ENCODE measurements at regions not wholly inside any gene's neighbourhood (a gene's known extent, or its start where the extent isn't known, plus 50 kb on each side); places are given as distances from the start of the nearest gene placed in this dataset.

DNA sequence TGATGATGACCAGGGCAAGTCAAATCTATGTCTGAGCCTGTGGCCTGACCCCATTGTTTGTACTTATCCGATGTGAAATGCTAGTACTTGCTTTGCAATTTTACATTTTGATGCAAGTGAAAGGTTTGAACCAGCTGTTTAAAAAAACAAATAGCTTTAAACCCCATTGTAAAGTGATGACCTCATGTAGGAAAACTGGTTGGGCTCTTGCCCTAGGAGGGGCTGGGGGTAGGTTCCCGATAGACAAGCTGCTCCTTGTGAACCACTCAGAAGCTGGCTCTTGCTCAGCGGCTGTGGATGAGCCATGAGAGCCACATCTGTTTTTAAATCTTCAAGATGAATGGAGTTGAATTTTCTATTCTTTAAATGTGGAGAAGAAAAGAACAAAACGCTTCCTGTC is 185.3 kb downstream of the WDR11 start:
- DNase-seq = no peak

DNA sequence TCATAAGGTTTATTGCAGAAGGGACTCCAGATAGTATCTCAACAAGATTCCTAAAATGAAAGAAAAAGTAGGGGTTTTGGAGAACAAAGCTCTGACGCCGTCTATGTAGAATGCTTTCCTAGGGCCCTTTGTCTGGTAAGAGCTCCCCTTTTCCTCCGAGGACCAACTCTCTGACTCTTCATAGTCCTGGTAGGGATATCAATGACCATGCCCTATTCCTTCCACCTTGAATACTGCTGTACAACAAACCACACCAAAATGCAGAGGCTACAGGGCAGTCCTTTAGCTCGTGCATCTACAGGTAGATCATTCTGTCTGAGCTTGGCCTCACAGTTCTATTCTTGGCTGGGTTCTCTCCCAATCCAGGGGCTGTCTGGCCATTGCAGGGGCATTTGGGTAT is 190.3 kb downstream of the WDR11 start:
- DNase-seq = no peak

DNA sequence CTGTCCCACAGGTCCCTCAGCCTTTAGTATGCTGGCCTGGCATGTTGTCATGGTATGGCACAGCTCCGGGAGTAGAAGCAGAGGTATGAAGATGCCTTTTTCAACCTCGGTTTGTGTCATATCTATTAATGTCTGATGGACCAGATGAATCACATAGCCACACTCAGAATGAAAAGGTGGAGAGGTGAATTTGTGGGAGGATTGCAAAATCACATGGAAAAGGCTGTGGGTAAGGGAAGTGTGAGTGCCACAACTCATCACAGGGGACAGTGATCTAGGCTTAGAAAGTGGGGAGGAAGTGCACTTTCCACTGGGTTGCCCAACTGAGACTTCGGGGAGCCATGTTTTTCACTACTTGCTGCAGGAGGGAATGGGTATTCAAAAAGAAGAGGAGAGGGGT is 190.7 kb downstream of the WDR11 start:
- no peak for DNase-seq

DNA sequence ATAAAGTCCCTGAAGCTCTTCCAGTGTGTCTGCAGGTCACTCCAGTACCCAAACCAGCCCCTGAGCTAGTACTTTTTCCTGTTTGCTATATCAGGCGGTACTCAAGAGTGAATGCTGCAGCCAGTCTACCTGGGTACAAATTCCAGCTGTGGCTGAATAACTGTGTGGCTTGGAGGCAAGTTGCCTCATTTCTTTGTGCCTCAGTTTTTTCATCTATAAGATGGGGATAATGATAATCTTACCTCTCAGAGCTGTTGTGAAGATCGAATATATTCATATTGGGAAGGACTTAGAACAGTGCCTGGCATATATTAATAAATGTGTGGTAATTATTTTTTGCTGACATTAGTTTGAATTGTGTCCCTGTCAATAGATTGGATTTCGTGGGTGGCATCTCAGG is 191.2 kb downstream of the WDR11 start:
- no peak for DNase-seq

DNA sequence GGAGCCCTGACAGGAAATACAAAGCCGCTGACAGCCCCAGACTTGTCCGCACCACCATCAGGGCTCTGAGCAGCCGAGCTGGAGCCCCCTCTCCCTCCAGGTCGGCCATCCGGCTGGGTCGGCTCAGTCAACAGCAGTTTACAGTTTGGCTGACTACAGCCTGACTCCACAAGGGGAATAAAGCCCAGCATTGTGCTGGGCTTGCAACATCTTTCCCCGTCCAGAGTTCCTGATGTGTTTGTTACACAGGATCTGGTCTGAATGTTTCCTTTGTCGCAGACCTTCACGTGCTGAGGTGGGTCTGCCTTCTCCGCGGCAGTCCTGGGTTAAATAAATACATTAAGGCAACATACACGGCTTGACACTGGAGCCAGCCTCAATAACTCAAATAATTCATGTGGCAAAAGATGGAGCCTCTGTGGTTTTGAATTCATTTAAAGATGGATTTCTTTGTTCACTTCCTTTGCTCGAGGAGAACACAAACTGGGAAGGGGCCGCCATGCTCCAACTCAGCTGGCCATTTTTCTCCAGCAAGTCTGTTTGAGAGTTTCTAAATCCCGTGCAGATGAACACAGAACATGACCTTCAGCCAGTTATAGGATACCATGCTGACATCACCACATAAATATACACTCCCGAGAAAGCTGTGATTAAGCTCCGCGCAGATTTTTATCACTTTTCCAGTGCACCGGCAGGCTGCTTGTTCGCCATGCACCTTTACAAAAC is 192.1 kb downstream of the WDR11 start:
- no peak for DNase-seq

DNA sequence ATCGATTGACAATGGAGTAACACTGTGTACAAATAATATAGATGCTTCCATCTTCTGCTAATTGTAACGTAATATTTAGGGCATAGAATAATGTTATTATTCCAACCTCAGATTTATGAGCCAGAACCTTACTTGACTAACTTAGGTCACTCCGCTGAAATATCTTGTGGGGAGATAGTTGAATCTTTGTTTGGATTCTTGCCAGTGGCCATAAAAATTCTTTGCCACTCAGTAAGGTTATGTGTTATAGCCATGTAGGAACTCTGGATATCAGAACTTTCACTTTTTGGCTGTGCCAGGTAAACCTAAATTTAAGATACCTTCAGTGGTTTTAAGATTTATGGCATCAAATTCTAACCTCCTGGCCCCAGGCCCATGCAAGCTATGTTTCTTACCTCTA is 197.6 kb downstream of the WDR11 start:
- no peak for DNase-seq

DNA sequence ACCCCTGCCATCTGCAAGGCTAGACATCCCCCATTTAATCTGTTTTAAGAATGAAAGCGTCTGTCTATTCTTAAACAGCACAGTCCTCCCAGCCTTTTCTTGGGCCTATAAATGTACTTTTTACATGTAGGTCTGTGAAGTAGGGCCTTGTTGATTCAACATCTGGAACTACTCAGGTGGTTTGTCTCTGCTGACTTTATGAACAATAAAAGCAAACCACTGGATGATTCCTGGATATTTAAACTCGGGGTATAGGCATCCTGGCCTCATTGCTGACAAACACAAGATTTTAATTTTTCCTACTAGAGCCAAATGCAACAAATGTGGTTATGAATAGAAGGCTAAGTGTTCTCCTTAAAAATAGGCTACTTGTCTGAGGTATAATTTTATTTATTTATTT is 198.3 kb downstream of the WDR11 start:
- no peak for DNase-seq

DNA sequence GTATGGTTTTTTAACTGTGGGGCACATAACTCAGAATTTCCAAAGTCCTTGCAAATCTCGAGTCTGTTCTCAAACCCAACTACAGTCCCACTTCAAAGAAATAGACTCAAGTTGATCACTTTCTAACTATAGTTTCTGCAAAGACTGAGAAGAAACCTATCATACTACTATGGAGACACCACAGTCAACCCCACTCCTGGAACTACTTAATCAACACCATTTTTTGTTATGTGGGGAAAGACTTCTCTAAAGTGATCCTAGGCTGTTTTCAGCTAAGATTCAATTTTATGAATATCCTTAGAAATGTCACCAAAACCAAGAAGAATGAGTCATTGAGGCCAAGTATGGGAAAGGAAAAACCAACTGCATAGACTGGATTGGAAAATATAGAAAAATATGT is 198.8 kb downstream of the WDR11 start:
- no peak for DNase-seq

DNA sequence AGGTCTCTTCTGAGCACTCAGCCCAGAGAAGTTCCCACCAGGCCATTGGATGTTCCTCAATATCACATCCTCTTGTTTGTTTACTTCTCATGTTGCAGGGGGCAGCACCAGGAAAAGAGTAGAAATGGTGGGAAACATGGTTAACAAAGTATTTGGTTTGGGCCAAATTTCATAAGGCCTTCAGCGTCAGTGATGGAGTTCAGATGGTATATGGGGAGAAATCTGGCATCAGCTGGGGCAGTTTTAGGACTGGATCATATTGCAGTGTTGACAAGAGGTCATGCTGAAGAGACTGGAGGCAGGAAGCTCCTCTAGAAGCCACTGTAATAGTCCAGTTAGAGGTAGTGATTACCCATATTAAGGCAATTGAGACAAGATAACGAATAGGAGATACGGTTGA is 200.0 kb downstream of the WDR11 start:
- DNase-seq = no peak

DNA sequence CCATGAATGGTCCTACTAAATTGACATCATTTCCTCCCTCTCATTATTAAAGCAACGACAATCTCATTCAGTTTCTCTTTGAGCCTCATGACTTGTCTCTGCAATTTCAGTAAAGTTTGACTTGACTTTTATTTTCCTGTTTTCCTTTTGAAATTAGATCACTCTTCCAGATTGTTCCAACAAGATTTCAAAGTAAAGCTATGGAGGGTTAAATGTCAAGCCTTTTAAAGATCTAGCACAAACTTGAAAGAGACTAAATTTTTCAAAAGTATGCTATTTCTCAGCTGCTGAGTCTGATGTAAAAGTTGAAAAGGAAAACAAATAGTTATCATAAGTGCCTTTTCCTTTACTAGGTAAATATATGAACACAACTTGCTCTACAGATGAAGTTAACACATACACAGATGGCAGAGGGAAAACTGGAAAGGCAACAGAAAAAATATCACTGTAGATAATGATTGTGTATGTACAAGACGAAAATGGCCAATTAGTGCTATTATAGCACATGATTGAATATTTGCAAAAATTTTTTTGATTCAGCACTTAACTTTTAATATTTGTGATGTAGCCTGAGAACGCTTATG is 200.6 kb downstream of the WDR11 start:
- no peak for DNase-seq

DNA sequence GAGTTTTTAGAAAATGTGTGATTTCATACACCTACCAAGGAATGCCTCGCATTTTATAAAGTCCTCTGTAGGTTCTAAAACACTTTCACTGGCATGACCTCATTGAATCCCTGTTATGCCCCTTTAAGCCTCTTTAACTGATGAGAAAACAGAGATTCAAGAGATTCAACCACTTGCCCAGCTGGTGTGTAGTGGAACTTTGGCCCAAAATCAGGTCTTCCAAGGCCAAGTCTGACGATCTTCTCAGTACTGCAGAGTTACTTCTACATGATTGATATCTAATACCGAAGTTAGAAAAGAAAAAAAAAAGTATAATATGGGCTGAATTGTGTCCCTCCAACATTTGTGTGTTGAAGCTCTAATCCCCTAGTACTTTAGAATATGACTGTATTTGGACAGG is 202.0 kb downstream of the WDR11 start:
- DNase-seq = no peak

DNA sequence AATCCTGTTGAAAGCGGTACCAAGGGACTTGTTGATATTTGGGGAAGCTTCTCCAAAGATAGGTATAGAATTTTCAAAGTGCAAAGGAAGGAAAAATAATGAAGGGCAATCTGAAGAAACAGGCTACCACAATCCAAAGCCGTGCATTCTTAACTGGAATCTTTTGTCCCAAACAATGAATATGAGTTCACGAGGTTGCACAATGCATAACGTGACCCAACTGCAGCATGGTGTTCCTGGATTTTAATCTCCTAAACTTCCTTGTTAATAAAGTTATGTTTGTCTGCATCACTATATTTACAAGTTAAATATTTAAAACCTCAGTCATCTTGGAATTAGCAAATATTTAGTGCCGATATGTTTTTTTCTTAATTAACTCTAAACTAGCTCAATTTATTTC is 203.7 kb downstream of the WDR11 start:
- no peak for DNase-seq

DNA sequence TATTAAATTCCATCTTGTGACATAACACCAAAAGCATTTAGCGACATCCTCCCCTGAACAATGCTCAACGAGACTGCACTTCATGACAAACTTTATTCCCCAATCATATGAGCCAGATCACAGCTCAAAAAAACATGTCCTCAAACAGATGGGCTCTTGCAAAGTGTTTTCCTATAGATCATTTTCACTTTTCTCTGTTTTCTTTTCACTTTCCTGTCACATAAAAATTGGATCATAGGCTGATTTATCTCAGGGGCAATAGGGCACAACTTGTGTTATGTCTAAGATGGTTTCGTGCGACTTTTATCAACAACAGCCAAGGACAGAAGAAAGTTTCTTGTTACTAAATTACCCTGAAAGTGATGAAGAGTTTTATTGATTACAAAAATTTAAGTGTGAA is 206.1 kb downstream of the WDR11 start:
- no peak for DNase-seq

DNA sequence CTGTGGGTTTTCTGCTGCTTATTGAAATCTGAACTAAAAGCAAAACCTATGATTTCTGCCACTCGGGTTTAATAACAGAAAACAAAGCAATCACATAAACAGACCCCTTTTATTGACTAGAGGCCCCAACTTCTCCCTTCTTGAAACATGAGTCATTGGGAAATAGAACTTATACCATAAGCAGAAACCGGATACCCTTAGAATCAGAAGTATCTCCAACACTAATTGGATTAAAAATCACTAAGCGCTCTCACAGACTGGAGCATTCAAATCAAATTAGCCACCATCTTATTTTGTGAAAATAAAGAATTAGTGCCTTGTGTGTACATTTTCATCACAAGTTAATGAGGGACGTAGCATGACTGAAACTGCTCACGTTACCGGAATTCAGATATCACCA is 206.9 kb downstream of the WDR11 start:
- no peak for DNase-seq

DNA sequence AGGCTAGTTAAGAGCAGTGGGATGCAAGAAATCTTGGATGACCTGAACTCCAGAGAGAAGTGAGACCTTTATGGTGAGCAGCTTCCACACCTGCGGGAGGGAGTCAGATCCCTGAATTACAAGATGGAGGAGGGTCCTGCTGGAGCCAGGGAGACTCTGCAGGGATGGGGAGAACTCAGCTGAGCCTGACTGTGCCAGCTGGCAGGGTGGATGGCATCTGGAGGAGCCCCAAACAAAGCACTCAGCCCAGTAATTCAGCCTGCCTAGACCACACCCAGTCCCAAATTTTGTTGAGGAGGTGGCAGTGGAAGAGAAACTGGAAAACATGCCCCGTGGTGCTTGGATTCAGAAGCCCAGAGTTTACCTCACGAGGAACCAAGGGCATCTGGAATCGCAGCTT is 208.2 kb downstream of the WDR11 start:
- no peak for DNase-seq

DNA sequence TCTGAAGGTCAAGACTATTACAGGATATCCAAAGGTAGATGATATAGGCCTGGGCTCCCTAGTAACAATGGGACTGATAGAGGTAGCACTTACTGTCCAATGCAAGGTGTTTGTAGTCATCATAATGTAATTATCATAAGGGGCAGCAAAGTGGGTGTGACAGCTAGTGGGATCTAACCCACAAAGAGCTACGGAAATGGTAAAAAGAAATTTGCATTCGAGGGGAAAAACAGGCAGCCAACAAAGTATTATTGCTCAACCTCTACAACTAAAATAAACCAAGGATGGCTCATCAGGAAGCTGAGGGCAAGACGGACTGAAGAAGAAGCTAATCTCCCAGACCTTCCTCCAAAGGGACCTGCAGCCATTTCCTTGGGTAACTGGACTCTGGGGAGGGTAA is 211.0 kb downstream of the WDR11 start:
- no peak for DNase-seq

DNA sequence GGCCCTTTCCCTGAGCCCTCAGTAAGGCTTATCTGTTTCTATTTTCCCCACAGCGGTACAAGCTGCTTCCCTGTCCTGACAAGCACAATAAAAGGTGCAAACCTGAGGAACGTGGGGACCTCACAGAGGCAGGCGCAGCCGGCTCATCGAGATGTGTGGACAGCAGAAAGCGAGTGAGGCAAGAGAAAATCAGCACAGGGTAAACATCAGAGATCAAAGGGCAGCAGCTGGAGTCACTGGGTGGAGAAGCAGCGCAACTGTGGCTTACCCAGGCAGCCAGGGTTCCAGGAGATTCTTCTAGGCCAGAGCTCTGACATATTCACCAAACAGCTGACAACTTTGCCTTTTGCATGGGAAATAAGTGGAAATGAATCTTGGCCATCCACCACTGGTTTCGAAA is 212.6 kb downstream of the WDR11 start:
- no peak for DNase-seq

DNA sequence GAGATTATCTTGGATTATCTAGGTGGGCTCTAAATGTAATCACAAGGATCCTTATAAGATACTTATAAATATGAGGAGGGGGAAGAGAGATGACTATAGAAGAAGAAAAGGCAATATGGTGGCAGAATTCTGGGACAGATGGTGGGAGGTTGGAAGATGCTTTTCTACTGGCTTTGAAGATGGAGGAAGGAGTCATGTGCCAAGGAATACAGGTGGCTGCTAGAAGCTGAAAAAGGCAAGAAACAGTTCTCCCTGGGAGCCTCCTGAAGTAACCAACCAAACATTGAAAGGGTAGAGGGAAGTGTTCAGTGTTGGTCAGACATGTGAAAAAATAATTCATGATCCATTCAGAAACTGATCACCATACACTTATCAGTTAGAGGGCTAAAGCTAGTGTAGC is 213.3 kb downstream of the WDR11 start:
- no peak for DNase-seq

DNA sequence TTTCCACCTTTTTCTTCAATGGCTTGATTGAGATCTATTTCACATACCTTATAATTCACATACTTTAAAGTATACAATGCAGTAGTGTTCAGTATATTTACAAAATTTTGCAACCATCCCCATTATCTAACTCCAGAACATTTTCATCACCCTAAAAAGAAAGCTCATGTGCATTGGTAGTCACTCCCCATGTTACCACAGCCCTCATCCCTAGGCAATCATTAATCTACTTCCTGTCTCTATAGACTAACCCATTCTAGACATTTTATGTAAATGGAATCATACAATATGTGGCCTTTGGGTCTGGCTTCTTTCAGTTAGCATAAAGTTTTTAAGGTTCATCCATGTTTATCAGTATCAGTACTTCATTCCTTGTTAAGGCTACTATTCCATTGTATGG is 214.2 kb downstream of the WDR11 start:
- no peak for DNase-seq

DNA sequence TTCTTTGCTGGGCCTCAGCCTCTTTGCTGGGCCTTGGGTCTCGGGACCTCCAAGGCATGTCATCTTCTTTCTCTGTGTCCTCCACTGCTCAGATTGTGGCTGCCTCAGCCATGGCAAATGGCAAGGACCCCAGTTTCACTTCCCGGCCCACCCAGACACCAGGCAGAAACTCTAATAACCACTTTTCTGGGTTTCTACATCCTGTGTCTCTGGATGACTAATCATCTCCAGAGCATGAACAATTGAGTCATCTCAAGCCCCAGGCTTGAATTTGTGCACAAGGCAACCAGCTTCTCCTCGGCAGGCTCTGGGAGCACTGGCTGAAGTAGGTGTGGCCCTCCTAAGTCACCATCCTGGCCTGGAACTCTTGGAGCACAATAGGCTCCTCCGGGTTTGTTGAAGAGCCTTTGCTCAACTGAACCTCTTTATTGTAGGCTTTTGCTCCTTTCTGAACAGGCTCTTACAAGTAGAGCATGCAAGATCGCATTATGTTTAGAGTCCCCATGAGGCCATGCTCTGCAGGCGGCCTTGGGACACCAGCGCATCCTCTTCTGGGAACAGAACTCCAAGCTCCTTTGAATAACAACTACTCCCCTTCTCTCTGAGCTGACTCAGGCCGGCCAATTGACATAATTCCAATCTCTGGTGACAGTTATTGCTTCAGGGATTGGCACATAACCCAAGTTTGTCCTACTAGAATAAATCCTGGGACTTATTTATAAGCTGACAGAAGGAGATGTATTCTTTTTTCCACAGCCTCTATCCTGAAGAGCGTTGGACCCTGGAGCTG is 218.1 kb downstream of the WDR11 start:
- DNase-seq = no peak

DNA sequence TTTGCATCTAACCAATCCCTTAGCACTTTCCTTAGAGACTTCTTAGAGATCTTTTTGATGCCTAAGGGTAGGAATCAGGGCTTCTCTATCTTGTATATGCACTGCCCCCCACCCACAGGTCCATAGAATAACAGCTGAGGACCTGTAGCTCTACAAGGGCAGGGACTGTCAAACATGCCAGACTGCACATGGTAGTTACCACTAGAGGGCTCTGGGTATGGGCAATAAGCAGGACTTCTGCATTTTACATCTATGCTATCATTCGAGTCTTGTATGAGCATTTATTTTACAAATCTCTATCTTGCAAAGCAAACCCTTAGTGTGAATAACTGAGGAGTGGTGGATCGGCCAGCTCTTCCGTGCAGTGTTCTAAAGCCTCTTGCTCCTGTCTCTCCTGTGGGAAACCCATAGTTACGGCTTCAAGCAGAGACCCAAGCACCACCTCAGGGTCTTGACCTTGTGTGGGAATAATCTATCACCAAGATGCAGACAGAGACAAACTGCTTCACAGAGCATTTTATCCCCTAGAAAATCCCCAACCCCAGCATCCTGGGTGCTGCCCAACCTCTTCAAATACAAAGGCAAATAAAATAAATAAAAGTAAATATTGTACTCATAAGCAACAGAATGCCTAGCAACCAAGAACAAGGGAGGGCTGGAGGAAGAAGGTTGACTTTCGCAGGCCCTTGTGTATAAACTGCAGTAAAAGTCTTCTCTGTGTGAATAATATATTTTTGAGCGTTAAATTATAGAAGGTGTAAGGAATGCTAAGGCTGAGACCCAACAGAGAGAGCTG is 219.3 kb downstream of the WDR11 start:
- no peak for DNase-seq

DNA sequence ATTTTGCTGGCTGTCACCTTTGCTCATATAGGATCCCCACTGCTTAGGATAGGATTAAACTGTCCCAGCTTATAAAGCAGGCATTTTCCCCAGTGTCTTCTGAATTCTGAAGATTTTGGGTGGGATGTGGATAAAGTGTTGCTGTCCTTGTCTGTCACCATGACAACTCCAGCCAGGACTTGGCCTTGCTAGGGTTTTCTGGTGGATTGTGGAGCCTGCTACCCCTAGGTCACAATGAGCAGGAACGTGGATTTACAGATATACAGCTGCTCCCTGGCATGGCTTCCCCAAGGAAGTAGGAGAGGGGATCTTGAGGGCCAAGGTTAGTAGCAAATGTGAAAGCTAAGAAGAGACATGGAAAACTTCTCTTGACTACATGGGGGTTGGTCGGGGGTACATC is 220.7 kb downstream of the WDR11 start:
- no peak for DNase-seq

DNA sequence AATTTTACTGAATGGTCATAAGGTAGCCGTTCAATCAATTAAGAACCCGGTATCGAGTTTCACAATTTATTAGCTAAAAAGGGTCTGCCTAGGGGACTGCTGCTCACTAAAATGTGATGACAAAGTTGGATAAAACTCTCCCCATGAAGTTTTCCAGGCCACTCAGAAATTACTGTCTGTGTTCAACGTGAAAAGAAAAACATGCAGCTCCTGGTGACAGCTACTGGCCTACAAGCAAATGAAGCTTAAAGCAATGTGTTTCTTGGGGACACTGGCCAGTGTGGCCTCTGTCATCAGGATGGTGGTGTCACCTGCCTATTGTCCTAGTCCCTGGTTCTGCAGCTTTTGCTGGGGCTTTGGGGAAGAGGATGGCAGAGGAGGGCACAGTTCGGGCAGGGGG is 222.6 kb downstream of the WDR11 start:
- no peak for DNase-seq
